Sigmoid colon (tissue), 4 donors: ENCODE measurements at regions not wholly inside any gene's neighbourhood (a gene's known extent, or its start where the extent isn't known, plus 50 kb on each side); places are given as distances from the start of the nearest gene placed in this dataset.

Experiments used
- EP300 ChIP-seq, 4 donors: sonication (generic); formaldehyde crosslinking; IDR thresholded peaks; one replicate each; pipeline ENCODE4 v1.6.1; 2017; ENCODE audit warnings: antibody characterized with exemption in 4 of 4
- POLR2A ChIP-seq, 2 donors: fragments of 450-650 bp; IDR thresholded peaks; one replicate each; pipeline ENCODE4 v1.6.1; 2016; ENCODE audit warnings: antibody characterized with exemption in 2 of 2, mild to moderate bottlenecking in 2 of 2, moderate library complexity in 2 of 2
- POLR2AphosphoS5 ChIP-seq, 4 donors: sonication (generic); formaldehyde crosslinking; IDR thresholded peaks; one replicate each; pipeline ENCODE4 v1.6.1; 2017; ENCODE audit warnings: antibody characterized with exemption in 4 of 4
- TF ChIP-seq, protein P1 (sequence below), 4 experiments: fragments of 450-650 bp in 3 of 4; fragments of 200-600 bp in 1 of 4; IDR thresholded peaks; one replicate each; pipeline ENCODE4 v1.5.1; 2016 to 2019; ENCODE audit warnings: antibody characterized with exemption in 4 of 4, mild to moderate bottlenecking in 3 of 4, moderate library complexity in 2 of 4

DNA sequence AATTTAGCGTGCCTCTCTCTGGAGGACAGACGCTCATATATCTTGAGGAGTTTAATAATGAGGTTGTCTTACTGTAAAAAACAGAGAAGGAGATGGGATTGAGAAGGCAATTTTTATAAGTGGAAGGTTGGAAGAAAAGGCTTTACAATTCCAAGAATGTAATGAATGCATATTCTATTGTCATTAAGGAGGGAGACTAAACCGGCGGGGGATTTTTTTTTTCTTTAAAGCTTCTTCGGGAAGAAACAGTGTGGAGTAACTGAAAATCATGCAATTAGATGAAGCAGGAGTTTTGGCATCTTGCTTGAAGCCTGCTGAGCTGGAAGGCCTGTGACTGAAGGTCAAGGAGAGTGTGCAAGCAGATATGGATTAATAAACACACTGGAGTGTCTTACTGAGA lies 124.4 kb downstream of the HRH4 start:
- TF ChIP-seq, protein P1, sequence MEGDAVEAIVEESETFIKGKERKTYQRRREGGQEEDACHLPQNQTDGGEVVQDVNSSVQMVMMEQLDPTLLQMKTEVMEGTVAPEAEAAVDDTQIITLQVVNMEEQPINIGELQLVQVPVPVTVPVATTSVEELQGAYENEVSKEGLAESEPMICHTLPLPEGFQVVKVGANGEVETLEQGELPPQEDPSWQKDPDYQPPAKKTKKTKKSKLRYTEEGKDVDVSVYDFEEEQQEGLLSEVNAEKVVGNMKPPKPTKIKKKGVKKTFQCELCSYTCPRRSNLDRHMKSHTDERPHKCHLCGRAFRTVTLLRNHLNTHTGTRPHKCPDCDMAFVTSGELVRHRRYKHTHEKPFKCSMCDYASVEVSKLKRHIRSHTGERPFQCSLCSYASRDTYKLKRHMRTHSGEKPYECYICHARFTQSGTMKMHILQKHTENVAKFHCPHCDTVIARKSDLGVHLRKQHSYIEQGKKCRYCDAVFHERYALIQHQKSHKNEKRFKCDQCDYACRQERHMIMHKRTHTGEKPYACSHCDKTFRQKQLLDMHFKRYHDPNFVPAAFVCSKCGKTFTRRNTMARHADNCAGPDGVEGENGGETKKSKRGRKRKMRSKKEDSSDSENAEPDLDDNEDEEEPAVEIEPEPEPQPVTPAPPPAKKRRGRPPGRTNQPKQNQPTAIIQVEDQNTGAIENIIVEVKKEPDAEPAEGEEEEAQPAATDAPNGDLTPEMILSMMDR (IDR thresholded peaks at IDR 0.05), result no peak
- no peak for TF ChIP-seq EP300 (IDR thresholded peaks at IDR 0.05)
- TF ChIP-seq POLR2AphosphoS5 (IDR thresholded peaks at IDR 0.05), result no peak
- no peak for TF ChIP-seq POLR2A (IDR thresholded peaks at IDR 0.05)
